ENCODE measurements at regions not wholly inside any gene's neighbourhood (a gene's known extent, or its start where the extent isn't known, plus 50 kb on each side); places are given as distances from the start of the nearest gene placed in this dataset.

DNA sequence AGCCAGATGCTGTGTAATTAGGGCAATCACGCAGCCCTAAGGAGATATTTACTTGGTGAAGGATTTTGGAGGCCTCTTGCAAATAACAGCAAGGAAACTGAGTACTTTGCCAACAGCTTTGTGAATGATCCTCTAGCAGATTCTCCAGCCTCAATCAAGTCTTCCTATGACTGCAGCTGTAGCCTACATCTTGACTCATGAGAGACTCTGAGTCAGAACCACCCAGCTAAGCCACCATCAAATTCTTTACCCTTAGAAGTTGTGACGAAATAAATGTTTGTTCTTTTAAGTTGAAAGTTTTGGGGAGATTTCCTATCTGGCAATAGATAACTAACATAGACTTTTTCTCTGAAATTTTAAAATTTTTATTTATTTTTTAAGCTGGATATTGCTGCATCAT lies 237.6 kb upstream of the CCNH start:
- no peak for TF ChIP-seq EZH2phosphoT487 (IDR thresholded peaks at IDR 0.05; ENCODE audit: insufficient read depth, low read depth)
- TF ChIP-seq EZH2 (IDR thresholded peaks at IDR 0.05; ENCODE audit: insufficient read depth, poor library complexity, severe bottlenecking), result no peak

Data from GM23248 (cell line).